ENCODE measurements at regions not wholly inside any gene's neighbourhood (a gene's known extent, or its start where the extent isn't known, plus 50 kb on each side); places are given as distances from the start of the nearest gene placed in this dataset.

DNA sequence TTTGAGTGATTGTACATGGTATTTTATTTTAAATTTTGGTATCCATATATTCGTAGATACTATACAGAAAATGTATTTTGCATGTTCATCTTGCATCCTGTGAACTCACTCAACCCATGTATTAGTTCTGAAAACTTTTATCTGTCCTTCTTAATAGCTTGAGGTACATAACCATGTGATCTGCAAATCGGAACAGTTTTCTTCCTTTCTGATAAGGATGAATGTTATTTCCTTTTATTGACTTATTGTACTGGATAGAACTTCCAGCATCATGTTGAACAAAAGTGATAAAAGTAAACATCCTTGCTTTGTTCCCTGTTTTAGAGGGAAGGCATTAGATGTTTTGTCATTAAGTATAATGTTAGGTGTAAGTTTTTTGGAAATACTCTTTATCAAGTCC, 554.7 kb downstream of the GALR1 start:
- ATAC-seq (no peak), DNase-seq (no peak)
- Histone ChIP-seq H3K27ac (no peak overlapping the region), H3K27me3 (no peaks in the 10 kb centered on the region), H3K9me3 (peaks cover 0 to 5% (median 0%) of the 10 kb centered on the region in 12 donors), H3K36me3 (no peaks in the 10 kb centered on the region), H3K4me1 (no peaks in the 10 kb centered on the region), H3K4me3 (no peak overlapping the region)
- intact Hi-C loops (cut with DNase I): no loop called here
- WGBS, 4 donors: 35 to 55% (median 44%) methylated on average over 2 of the region's 2 CpGs
- TF ChIP-seq POLR2A (IDR thresholded peaks at IDR 0.05) (no peak), CTCF (IDR thresholded peaks at IDR 0.05) (no peak)

DNA sequence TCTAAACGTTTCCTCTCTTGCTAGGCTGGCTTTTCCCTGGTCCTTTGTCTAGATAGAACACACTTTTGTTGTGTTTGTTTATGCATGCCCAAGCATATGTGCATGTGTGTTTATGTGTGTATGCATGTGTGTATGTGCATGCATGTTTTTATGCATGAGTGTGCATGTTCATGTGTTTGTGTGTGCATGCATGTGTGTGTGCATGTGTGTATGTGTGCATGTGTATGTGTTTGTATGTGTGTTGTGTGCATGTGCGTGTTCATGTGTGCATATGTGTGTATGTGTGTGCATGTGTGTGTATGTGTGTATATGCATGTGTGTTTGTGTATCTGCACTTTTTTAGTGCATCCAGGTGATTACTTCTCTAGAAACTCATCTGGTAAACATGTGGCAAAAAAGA, 558.0 kb downstream of the GALR1 start:
- intact Hi-C loops (cut with DNase I): no loop called here
- H3K27me3 ChIP-seq: no peaks in the 10 kb centered on the region
- no peak overlapping the region for H3K27ac ChIP-seq
- H3K4me3 ChIP-seq: no peak overlapping the region
- TF ChIP-seq CTCF (IDR thresholded peaks at IDR 0.05) (no peak), POLR2A (IDR thresholded peaks at IDR 0.05) (no peak)
- no peaks in the 10 kb centered on the region for H3K4me1 ChIP-seq
- 56 to 80% (median 69%) methylated on average over 2 of the region's 2 CpGs for WGBS, 4 donors
- H3K36me3 ChIP-seq: no peaks in the 10 kb centered on the region
- DNase-seq (no peak), ATAC-seq (no peak)
- peaks cover 0 to 3% (median 0%) of the 10 kb centered on the region in 12 donors for H3K9me3 ChIP-seq

DNA sequence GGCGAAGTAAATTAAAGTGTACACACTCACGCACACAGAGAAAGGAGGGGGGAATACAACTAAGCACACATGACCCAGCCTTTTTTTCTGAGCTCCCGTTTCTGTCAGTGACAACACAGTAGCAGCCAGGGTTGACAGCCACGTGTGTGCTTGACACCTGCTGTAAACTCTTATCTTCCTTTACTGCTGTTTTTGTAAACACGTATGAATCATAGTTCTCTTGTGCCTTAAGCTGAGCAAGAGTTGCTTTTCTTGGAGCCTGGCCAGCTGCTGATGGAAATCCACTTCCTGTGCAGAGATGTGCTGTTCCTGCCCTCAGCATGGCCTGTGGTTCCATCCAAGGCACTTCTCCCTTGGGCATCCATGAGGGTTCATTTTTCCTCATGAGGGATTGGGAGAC, 561.9 kb downstream of the GALR1 start:
- intact Hi-C loops (cut with DNase I): no loop called here
- no peak for DNase-seq
- H3K36me3 ChIP-seq: no peaks in the 10 kb centered on the region
- ATAC-seq: no peak
- H3K9me3 ChIP-seq: peaks cover 0 to 10% (median 0%) of the 10 kb centered on the region in 12 donors
- H3K4me3 ChIP-seq: no peak overlapping the region
- no peak overlapping the region for H3K27ac ChIP-seq
- TF ChIP-seq CTCF (IDR thresholded peaks at IDR 0.05): no peak
- no peaks in the 10 kb centered on the region for H3K4me1 ChIP-seq
- no peaks in the 10 kb centered on the region for H3K27me3 ChIP-seq
- 51 to 57% (median 55%) methylated on average over 5 of the region's 5 CpGs for WGBS, 4 donors

- TF ChIP-seq POLR2A (IDR thresholded peaks at IDR 0.05) (no peak), CTCF (IDR thresholded peaks at IDR 0.05) (no peak)
- H3K9me3 ChIP-seq: peaks cover 0 to 10% (median 0%) of the 10 kb centered on the region in 12 donors
- no peak overlapping the region for H3K4me3 ChIP-seq
- H3K36me3 ChIP-seq: no peaks in the 10 kb centered on the region
- no peaks in the 10 kb centered on the region for H3K27me3 ChIP-seq
- no peaks in the 10 kb centered on the region for H3K4me1 ChIP-seq
- intact Hi-C loops (cut with DNase I): no loop called here
- ATAC-seq: no peak
- no peak overlapping the region for H3K27ac ChIP-seq
- no peak for DNase-seq
- 54 to 82% (median 70%) methylated on average over 3 of the region's 3 CpGs for WGBS, 4 donors
Measured at GRCh38 chr18:77815666-77816338, 566.2 kb downstream of the GALR1 start.

Measured in heart left ventricle (tissue), 16 donors.